Hypothalamus (tissue), 51 donors: ENCODE measurements at regions not wholly inside any gene's neighbourhood (a gene's known extent, or its start where the extent isn't known, plus 50 kb on each side); places are given as distances from the start of the nearest gene placed in this dataset.
"Not testable (repeated sequence)": the region's sequence is repeated elsewhere in the genome, so short reads cannot be mapped to it uniquely, and the experiment has no call there.

Experiments
- DNase-seq, 51 donors: peaks; one replicate each; lab custom pipeline; 2025; lab: John Stamatoyannopoulos, UW

DNA sequence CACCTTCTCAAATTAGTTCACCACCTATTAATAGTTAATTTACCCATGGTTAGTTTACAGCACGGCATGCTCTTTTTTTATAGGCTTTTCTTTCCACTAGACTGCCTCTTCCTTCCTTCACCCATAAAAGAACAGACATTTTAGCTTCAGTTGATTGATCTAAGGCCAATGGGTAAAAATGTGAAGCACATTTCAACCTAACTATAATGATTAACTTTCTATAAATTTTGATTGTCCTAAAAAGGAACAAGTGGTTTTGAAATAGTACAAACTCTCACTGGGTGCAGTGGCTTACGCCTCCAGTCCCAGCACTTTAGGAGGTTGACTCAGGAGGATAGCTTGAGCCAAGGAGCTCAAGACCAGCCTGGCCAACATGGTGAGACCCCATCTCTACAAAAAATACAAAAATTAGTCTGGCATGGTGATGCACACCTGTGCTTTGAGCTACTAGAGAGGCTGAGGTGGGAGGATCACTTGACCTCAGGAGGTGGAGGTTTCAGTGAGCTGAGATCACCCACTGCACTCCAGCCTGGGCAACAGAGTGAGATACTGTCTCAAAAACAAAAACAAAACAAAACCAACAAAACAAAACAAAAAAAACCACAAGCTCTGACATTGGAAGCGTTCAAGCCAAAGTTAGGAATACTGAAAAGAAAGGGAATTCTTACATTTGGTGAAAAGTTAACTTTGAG, 89.9 kb upstream of the FAT1 start:
- DNase-seq = no peak

DNA sequence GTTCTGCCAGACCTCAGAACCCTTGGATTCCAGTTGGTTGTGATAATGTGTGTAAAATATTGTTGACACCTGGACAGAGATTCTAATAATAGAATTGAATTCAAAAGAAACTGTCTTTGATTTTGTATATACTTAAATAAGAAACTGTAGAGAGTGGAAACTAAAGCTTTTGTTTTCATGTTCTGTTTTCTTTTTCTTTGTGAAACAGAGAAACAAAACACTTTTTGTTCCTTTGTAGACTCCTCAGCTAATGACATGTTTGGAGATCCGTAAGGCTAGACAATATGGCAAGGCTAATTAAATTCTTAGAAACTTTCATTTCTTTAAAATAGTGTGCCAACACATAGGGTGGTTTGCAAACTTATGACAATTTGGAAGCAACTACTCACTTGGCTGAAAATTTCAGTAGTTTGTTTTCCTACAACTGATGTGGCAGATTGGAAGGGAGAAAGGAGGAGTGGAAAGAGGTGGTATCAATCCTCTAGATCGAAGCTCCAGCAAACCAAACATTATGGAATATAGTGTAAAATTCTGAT, 90.9 kb upstream of the FAT1 start:
- no peak for DNase-seq

GRCh38 chr4:186819342-186820086, 95.9 kb upstream of the FAT1 start:
- no peak for DNase-seq

DNA sequence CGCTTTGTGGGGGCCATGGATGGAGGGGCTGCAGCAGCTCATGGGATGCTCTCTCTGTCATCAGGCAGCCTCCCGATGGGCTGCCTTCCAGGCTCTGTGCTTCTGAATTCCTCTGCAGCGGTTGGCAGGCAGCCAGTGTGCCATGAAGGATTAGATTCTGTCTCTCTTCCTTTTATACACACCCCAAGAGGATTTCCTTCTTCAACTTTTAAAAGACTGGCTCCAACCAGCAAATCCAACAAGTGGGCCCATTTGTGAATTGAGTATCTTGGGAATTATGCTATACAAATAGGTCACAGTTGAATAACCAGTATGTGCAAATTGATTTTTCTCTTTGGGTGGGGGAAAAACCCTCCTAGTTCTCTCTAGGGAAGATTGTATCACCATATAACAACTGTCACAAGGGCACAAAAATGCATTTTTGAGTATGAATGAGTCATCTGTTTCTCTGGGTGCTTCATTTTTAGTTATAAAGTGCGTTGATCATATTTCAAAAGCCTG, 96.8 kb upstream of the FAT1 start:
- DNase-seq = peak in 6 of 51 donors; percentile 3 to 10 (median 8)

DNA sequence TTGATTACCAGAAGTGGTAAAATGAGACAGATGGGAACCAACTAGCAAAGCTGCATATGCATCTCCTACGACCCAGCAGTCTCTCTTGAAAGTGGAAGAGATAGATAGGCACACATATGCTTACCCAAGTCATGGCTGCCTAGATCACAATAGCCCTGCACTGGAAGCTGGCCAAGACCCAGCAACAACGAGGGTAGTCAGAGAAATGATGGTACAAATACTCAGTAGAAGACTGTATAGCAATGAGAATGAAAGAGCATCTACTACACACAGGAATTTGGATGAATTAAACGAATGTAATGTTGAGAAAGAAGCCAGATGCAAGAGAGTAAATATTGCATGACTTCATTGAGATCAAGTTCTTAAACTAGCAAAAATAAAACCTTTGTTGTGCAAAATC, 100.3 kb upstream of the FAT1 start:
- peak in 1 of 51 donors; percentile 4 for DNase-seq

DNA sequence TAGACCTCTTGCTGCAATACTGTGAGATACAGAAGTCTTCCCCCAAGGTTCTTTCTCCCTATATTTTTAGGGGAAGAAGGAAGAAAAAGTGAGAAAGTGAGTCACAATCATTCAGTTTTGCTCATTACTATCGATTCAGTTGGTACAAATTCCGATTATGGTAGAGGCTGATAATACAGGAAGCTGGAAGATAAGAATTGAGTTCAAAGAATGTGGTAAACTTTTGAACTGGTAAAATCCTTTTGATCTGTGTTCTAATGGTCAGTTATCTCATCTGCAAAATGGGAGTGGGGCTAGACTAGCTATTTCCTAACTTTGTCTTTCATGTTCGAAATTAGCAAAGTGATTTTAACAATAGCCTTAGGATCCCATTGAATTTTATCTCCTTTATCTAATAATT, 101.4 kb upstream of the FAT1 start:
- DNase-seq = no peak

DNA sequence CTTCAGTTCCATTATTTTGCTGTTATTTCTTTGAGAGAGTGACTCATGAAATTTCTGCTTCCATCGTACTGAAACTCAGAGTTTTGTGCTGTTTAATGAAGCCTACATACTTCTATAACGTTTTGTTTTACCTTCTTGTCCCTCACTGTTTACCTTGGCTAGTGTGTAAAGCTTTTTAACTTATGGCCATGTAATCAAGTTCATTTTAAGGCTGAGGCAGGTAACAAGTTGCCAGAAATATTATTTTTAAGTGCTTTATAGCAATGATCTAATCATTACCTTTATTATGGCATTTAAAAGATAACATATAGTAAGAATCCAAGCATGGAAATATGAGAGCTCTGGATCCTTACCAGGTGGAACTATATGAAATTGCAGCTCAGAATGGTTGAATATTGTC, 102.3 kb upstream of the FAT1 start:
- DNase-seq = no peak

DNA sequence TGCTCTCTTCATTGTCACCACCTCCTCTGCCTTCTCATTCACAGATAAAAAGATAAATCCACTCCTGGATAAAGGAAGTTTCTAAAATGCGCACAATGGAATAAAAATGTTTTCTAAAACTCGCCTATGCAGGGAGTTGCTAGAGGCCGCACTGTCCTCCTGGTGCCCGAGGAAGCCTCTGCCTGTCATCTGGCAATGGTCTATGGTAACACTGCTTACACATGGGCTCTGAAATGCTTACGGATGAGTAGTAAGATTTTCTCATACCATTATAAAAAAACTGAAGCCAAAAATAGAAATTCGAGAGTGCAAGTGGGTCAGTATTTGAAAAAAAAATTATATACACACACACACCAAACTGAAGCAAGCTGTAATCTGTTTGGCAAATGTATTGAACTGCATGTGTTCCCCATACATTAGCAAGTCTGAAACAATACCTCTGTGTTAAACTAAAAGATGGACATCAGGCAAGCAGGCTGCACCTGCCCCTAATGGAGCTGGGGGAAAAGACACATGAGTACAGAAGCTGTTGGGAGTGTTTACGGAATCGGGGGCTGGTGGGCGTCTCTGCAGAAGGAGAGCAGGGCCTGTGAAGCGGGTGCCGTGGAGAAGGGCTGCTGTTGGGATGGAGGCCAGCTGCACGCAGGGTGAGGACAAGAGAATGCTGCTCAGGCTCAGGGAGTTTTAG, 103.3 kb upstream of the FAT1 start:
- DNase-seq = no peak

- no peak for DNase-seq
Measured at GRCh38 chr4:186827534-186827897, 103.9 kb upstream of the FAT1 start.

- DNase-seq = no peak
Measured at GRCh38 chr4:186829097-186829496, 105.4 kb upstream of the FAT1 start.

DNA sequence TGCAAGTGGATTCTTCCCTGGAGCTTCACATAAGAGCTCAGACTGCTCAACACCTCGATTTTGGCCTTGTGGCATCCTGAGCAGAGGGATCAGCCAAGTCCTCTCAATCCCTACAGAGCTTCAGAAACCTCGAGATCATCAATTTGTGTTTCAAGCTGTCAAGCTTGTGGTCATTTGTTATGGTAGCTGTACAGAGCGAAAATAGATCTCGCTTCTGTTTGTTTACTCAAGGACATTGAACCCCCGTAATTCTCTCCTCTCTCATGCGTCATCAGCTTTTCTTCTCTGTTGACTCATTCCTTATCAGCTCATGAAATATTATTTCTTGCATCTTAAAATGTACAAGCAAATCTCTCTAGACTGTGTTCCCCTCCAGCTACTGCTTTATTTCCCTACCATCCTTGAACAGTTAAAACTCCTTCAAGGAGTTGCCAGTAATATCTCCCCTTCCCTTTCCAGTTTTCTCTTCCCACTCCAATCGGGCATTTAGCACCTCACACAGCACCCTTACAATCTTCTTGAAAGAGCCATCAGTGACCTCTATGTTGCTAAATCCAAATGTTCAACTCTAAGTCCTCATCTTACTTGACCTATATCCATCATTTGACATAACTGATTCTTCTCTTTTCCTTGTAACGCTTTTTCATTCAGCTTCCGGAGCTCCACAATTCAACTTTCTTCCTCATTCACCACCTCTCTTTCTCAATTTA, 106.2 kb upstream of the FAT1 start:
- no peak for DNase-seq

GRCh38 chr4:186831574-186831973, 107.9 kb upstream of the FAT1 start:
- no peak for DNase-seq

DNA sequence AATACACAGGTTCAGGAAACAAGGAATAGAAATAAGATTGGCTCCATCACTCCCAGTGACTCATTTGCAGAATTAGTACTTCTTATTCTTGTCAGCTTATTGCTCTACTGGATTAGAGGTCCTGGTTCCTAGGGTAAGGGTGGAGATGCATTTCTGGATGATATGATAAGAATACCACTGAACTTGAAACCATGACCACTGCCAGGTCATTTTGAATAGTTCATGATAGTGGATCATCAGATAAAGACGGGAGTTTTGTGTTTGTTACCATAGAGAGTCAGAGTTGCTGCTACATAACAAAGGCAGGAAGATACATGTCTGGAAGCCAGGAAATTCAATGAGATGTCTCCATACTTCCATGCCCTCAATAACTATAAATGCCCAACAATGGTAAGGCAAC, 109.2 kb upstream of the FAT1 start:
- no peak for DNase-seq

DNA sequence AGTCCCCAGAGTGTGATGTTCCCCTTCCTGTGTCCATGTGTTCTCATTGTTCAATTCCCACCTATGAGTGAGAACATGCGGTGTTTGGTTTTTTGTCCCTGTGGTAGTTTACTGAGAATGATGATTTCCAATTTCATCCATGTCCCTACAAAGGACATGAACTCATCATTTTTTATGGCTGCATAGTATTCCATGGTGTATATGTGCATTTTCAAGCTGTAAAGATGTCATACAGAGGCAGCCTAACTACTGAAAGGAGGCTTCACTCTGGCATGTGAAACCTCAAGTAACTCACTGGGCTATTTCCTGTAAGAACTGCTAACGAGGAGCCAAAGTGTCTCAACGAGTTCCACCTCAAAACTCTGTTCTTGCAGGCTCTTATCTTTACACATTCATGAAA, 113.8 kb upstream of the FAT1 start:
- not testable (repeated sequence) for DNase-seq

DNA sequence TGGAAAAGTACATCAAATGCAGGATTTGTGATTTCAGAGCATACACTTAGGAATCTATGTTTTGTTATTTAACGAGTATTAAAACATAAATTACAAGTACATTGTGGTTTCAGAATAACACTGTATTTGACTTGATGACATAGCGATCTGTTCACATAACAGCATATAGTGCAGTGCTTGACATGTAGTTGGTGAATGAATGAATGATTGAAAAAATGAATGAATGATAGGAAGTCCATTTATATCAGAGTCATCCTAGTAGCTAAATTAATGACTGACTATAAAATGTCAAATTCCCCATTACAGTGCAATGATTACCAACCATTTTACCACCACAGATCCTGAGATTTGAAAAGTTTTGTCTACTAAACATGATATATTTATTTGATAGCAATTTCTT, 114.6 kb upstream of the FAT1 start:
- DNase-seq = no peak

DNA sequence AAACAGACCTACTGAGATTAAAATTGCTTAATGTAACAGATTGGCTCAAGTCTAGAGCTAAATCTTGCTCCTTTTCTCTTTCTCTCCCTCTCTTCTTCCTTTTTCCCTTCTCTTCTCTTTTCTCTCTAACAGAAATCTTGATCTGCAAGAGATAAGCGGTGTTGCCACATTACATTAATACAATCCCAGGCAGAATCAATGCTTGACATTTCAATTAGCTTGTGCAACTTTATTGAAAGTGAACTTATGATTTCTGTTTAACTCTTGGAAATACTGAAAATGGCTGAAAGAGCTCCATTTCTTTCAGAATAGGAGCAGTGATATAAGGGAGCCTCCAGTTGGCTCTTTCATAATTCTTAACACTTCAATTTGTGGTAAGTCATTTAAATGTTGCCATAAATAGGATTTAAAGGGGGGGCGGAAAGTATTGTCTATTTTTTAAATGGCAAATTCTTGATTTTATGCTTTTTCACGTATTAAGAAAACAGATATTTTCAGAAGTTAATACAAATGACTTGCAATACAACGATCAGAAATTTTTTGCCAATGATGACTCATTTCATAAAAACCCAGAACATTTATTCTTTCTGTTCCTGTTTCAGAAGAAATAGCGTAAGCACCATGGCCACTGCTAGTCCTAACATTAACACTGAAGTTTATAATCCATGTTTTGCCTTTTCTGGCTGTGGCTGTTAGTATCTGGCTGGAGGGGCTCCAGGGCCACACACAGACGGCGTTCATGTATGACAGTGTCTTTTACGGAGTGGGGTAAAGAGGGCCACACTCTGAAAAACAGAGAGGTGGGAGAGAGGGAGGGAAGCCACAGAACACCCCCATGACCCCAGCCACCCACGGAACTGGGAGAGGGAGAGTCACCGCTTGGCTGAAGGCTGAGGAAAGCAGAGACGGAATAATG, 115.7 kb upstream of the FAT1 start:
- DNase-seq = no peak

- no peak for DNase-seq
Measured at GRCh38 chr4:186840222-186840701, 116.6 kb upstream of the FAT1 start.

- DNase-seq = no peak
Measured at GRCh38 chr4:186840771-186841301, 117.2 kb upstream of the FAT1 start.

GRCh38 chr4:186844059-186844681, 120.5 kb upstream of the FAT1 start:
- DNase-seq = no peak
